Adrenal gland (tissue), 9 donors: ENCODE measurements at regions not wholly inside any gene's neighbourhood (a gene's known extent, or its start where the extent isn't known, plus 50 kb on each side); places are given as distances from the start of the nearest gene placed in this dataset.

ENCODE experiments used
- DNase-seq, 7 donors: peaks; one replicate each; pipeline ENCODE4 v3.0.0-alpha.2; 2019 to 2020
- H3K27ac ChIP-seq, 5 donors: fragments of 200-600 bp; sonication (generic) in 4 of 5; 1 replicate in 3 of 5; 2 replicates in 2 of 5; pipeline versions ENCODE4 v1.5.1 to v1.8.0; 2016 to 2020; ENCODE audit warnings: mild to moderate bottlenecking in 1 of 5
- H3K27me3 ChIP-seq: fragments of 200-600 bp; 2 replicates; pipeline ENCODE4 v1.8.0; 2021
- H3K36me3 ChIP-seq, 2 donors: fragments of 200-600 bp; replicated peaks in 1 of 2; 1 replicate in 1 of 2; 2 replicates in 1 of 2; pipeline versions ENCODE4 v1.5.1 to v1.8.0; 2018 to 2022
- H3K4me1 ChIP-seq, 2 donors: fragments of 200-600 bp; replicated peaks in 1 of 2; 1 replicate in 1 of 2; 2 replicates in 1 of 2; pipeline versions ENCODE4 v1.5.1 to v1.8.0; 2018 to 2021
- H3K4me3 ChIP-seq, 4 donors: fragments of 200-600 bp; sonication (generic) in 3 of 4; one replicate each; pipeline ENCODE4 v1.5.1; 2016 to 2018
- H3K9me3 ChIP-seq, 3 donors: fragments of 200-600 bp; sonication (generic) in 1 of 3; replicated peaks in 1 of 3; 1 replicate in 2 of 3; 2 replicates in 1 of 3; pipeline versions ENCODE4 v1.5.1 to v1.8.0; 2016 to 2021
- POLR2A ChIP-seq, 2 donors: fragments of 450-650 bp; IDR thresholded peaks; one replicate each; pipeline ENCODE4 v1.6.1; 2017; ENCODE audit warnings: antibody characterized with exemption in 2 of 2, mild to moderate bottlenecking in 2 of 2, moderate library complexity in 1 of 2
- WGBS, 4 donors: extraction: QIAGEN DNeasy Blood & Tissue Kit in 2 of 4; methylation state at CpG; one replicate each; pipeline versions ENCODE4 v1.1.5 to v1.1.7; 2013 to 2017; 5-methylcytosine and 5-hydroxymethylcytosine counted together
- intact Hi-C, 2 donors: fragments of 100-400 bp; cut with DNase I; formaldehyde crosslinking; loops; one replicate each; pipeline versions ENCODE4 v1.14.1 to v1.15.0; 2022 to 2023
- TF ChIP-seq, protein P1 (sequence below), 6 experiments: fragments of 450-650 bp in 4 of 6; fragments of 200-600 bp in 2 of 6; sonication (generic) in 1 of 6; IDR thresholded peaks; 1 replicate in 5 of 6; 2 replicates in 1 of 6; pipeline versions ENCODE4 v1.5.1 to v1.8.0; 2016 to 2021; ENCODE audit warnings: antibody characterized with exemption in 6 of 6, mild to moderate bottlenecking in 2 of 6, moderate library complexity in 1 of 6
- donor health status: healthy with polysubstance abuse.
- donor health status: Bipolar disorder and iron deficiency.
- donor health status: DM: yes; HTN: yes; CAD: no.
- donor health status: DM: no; HTN: no; CAD: no.
- donor health status: DM: no; HTN: no; CAD: no.

DNA sequence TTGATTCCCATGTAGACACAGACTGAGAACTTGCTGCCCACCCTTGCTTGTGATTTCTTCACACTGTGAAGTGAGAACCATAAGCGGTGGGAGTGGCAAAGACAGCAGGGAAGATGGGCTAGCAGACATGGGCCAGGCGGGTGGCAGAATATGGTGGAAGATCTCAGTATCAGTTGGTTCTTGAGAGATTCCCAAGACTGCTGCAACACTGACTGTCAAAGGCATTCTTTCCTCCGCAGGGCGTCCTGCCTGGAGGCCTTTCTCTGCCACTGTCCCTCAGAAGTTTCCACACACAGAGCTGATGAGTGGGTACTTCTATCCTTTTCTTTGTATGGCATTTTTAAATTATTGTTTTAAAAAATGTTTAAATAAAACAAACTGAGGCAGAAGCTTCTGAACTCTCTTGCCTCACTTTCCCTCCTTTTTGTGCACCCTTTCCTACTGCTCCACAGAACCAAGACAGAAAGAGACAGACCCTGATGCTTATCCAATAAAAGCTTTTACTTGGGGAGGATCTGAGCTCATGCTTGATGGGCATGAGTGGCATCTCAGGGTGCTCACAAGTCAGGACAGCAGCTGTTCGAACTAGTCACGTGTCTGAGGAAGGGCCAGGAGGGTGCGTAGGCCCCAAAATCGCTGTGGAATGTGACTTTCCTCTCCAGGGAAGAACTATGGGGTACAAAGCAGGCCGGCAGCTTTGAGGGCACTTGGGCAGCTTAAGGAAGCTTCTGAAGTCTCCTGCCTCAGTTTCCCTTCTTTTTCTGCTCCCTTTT is 104.7 kb upstream of the PCGF5 start:
- no peak for DNase-seq
- Histone ChIP-seq H3K4me1 (no peaks in the 10 kb centered on the region), H3K27me3 (no peaks in the 10 kb centered on the region), H3K27ac (no peak overlapping the region), H3K36me3 (no peaks in the 10 kb centered on the region), H3K4me3 (no peak overlapping the region), H3K9me3 (no peaks in the 10 kb centered on the region)
- intact Hi-C loops = no loop called here
- TF ChIP-seq, protein P1, sequence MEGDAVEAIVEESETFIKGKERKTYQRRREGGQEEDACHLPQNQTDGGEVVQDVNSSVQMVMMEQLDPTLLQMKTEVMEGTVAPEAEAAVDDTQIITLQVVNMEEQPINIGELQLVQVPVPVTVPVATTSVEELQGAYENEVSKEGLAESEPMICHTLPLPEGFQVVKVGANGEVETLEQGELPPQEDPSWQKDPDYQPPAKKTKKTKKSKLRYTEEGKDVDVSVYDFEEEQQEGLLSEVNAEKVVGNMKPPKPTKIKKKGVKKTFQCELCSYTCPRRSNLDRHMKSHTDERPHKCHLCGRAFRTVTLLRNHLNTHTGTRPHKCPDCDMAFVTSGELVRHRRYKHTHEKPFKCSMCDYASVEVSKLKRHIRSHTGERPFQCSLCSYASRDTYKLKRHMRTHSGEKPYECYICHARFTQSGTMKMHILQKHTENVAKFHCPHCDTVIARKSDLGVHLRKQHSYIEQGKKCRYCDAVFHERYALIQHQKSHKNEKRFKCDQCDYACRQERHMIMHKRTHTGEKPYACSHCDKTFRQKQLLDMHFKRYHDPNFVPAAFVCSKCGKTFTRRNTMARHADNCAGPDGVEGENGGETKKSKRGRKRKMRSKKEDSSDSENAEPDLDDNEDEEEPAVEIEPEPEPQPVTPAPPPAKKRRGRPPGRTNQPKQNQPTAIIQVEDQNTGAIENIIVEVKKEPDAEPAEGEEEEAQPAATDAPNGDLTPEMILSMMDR (IDR thresholded peaks at IDR 0.05) = no peak
- TF ChIP-seq POLR2A (IDR thresholded peaks at IDR 0.05) = no peak
- WGBS, 4 donors = 91 to 94% (median 94%) methylated on average over 9 of the region's 9 CpGs

DNA sequence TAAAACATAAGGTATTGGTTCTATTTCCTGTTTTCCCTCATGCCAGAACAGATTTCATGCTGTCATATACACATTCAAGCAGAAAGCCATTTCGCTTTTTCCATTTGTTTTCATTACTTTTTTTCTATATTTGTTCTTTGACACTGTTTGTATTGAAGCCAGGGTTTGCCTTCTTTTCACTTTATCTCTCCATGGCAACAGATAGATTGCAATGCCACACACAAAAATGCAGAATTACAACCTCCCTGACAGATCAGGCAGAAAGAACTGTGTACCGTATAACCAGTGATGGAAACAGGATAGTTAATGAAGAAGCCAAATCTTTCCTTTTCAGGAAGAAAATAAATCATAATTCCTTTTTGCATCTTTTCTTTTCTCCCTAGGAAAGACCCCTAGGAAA is 103.0 kb upstream of the PCGF5 start:
- TF ChIP-seq, protein P1 (IDR thresholded peaks at IDR 0.05) = no peak
- no peak for TF ChIP-seq POLR2A (IDR thresholded peaks at IDR 0.05)
- no peak for DNase-seq
- Histone ChIP-seq H3K27me3 (no peaks in the 10 kb centered on the region), H3K4me1 (no peaks in the 10 kb centered on the region), H3K9me3 (no peaks in the 10 kb centered on the region), H3K4me3 (no peak overlapping the region), H3K36me3 (no peaks in the 10 kb centered on the region), H3K27ac (no peak overlapping the region)
- 72 to 87% (median 79%) methylated on average over 2 of the region's 2 CpGs for WGBS, 4 donors
- intact Hi-C loops = no loop called here

DNA sequence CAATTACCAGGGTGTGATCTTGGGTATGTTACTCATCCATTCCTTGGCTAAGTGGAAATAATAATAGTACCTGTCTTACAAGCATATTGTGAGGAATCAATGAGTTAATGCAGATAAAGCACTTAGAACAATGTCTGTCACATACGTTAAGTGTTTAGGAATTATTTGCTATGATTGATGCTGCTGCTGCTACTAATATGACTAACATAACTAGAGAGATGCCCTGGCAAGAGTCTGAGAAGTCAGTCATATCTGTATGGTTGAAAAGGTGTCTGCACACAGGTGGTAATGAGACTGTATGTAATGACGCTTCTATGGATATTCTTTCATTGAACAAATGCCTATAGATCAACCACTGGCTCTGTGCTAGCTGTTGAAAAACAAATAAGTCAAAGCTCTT is 100.1 kb upstream of the PCGF5 start:
- Histone ChIP-seq H3K9me3 (no peaks in the 10 kb centered on the region), H3K36me3 (no peaks in the 10 kb centered on the region), H3K27me3 (no peaks in the 10 kb centered on the region), H3K4me1 (no peaks in the 10 kb centered on the region), H3K4me3 (no peak overlapping the region), H3K27ac (no peak overlapping the region)
- DNase-seq = no peak
- TF ChIP-seq, protein P1 (IDR thresholded peaks at IDR 0.05) = no peak
- TF ChIP-seq POLR2A (IDR thresholded peaks at IDR 0.05) = no peak
- WGBS, 4 donors = 45 to 59% (median 53%) methylated on average over 2 of the region's 2 CpGs
- intact Hi-C loops = no loop called here

DNA sequence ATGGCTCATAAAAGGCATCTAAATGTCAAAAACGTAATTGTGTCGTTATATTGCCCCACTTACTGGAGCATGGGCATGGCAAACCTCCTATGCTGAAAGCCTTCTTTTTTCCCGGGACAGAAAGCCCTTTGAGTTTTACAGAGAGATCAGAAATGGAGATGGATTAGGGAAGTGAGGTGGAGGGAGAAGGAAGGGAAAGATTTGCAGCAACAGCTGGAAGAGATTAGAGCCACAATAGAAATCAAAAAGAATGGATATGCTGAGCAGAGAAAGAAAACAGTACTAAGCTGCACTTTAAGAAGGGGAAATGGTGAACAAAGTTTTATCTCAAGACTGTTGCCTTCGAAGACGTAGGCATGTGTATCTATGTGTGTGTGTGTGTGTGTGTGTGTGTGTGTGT is 97.2 kb upstream of the PCGF5 start:
- Histone ChIP-seq H3K36me3 (no peaks in the 10 kb centered on the region), H3K9me3 (no peaks in the 10 kb centered on the region), H3K4me3 (no peak overlapping the region), H3K27me3 (no peaks in the 10 kb centered on the region), H3K27ac (no peak overlapping the region), H3K4me1 (no peaks in the 10 kb centered on the region)
- no peak for DNase-seq
- TF ChIP-seq, protein P1 (IDR thresholded peaks at IDR 0.05) = no peak
- no peak for TF ChIP-seq POLR2A (IDR thresholded peaks at IDR 0.05)
- intact Hi-C loops = no loop called here
- WGBS, 4 donors = 45 to 66% (median 54%) methylated on average over 5 of the region's 5 CpGs
